GM18519 (cell line): ENCODE measurements at regions not wholly inside any gene's neighbourhood (a gene's known extent, or its start where the extent isn't known, plus 50 kb on each side); places are given as distances from the start of the nearest gene placed in this dataset.
"Not testable (repeated sequence)": the region's sequence is repeated elsewhere in the genome, so short reads cannot be mapped to it uniquely, and the experiment has no call there.

Experiments
- ATAC-seq: cut with Tn5 transposase; IDR thresholded peaks from one replicate; pipeline ENCODE4 v1.9.1; 2021; ENCODE audit warnings: mild to moderate bottlenecking, moderate library complexity; ENCODE audit not compliant: unreplicated experiment, low FRiP score

DNA sequence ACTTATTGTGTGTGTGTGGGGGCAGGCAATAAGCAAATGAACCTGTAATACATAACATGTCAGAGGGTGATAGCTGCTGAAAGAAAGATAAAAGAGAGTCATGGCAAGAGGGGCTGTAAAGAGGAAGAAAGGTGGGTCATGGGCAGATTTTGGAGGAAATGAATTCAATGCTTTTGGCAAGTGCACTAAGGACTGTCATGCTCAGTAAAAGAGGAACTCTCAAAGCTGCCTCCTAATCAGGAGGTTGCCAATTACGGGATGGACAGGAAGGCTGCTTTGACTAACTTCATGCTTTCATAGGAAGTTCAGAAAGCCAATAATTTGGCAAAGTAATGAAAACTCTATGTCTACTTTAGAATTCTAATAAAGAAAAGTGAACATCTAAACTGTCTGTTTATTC is 401.2 kb downstream of the SH2D4B start:
- no peak for ATAC-seq

DNA sequence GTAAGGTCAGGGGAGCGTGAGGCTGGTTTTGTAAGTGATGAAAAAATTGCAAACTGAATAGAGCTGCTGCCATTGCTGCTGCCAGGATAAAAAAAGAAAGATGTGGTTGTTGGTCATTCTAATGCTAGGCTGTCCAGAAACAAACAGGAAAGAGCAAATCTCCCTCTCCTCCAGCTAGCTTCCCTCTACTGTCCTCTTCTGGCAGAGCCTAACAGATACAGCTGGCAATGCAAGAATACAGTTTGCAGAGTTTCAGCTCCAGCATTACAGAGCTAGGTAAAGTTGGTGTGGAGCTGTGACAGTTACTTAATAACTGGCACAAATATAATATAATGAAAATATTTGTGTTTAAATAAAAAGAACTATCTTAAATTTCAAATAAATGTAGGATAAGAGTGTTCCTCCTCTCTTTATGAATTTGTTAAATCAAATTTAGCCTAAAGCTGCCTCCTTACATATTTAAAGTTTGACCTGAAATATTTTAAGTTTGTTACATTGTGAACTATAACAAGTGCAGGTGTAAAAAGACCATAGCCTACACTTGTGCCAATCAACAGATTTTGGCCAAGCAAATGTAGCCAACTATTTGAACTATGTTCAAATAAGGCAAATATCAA is 407.7 kb downstream of the SH2D4B start:
- peak; percentile 89 for ATAC-seq

DNA sequence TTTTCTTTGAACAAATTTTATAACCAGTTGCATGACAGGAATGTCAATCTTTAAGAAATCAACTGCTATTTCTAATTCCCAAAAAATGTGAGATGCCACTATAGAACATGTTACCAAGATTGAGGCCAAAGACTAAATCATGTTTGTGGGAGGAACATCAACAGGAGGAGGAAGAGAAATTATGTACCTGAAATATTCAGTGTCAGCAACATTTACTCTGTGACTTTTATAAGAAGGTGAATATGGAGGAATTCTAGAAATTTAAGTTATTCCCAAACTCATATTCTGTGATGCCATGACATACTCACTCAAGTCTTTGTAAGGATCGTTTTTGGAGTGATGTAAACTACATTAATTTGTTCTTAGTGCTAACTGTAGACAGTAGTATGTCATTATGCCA is 408.4 kb downstream of the SH2D4B start:
- ATAC-seq, result no peak

DNA sequence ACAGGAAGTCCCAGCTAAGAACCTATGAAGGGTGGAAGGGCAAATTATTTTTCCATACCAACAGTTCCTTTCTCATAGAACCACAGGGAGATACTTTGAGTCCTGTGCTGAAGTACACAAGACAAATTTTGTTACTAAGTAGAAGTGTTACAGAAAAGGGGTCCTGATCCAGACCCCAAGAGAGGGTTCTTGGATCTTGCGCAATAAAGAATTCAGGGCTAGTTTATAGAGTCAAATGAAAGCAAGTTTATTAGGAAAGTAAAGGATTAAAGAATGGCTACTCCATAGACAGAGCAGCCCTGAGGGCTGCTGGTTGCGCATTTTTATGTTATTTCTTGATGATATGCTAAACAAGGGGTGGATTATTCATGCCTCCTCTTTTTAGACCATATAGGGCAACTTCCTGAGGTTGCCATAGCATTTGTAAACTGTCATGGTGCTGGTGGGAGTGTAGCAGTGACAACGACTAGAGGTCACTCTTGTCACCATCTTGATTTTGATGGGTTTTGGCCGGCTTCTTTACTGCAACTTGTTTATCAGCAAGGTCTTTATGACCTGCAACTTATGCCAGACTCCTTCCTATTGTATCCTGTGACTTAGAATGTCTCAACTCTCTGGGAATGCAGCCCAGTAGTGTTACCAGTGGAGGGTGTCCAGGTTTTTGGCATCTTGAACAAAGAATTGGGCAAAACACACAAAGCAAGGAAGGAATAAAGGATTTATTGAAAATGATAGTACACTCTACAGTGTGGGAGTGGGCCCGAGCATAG is 409.4 kb downstream of the SH2D4B start:
- no peak for ATAC-seq

DNA sequence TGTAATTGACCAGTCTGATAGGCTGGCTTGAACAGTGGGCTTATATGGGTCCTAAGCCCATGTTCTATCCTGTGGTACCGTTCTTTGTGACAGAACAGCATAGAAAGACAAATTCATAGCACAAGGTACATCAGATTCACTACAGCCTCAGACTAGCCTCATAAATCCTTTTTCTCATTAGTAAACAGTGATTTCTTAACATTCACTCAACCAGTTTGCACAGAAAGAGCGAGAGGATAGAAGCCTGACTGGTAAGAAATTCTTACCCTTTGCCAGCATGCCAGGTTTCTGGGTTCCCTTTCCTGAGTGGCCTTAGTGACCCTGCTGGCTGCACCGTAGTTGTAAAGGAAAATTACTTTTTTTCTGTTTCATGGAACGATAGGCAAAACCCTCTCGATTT is 412.1 kb downstream of the SH2D4B start:
- no peak for ATAC-seq

DNA sequence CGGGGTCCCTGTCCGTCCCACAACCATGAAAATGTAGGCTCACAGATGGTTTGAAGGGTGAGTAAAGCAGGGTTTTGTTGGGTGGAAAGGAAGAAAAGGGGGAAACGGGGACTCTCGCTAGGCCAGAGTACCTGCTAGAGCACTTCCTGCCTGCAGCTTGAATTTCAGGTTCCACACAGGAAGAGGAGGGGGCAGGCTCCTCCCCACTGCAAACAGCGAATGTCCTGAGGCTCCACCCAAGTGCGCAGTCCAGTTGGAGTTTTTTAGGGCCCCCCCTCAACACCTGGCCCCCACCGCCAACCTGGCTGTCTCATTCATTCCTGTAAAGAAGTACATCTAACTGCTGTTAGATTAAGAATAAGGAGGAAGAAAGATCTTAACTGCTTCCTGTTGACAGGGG is 414.7 kb downstream of the SH2D4B start:
- no peak for ATAC-seq

DNA sequence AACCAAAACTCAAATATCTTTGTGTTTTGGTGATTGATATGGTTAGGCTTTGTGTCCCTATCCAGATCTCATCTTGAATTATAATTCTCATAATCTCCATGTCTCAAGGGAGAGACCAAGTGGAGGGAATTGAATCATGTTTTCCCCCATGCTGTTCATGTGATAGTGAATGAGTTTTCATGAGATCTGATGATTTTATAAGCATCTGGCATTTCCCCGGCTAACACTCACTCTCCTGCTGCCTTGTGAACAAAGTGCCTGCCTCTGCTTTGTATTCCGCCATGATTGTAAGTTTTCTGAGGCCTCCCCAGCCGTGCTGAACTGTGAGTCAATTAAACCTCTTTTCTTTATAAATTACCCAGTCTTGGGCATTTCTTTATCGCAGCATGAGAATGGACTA is 419.5 kb downstream of the SH2D4B start:
- ATAC-seq, result no peak

DNA sequence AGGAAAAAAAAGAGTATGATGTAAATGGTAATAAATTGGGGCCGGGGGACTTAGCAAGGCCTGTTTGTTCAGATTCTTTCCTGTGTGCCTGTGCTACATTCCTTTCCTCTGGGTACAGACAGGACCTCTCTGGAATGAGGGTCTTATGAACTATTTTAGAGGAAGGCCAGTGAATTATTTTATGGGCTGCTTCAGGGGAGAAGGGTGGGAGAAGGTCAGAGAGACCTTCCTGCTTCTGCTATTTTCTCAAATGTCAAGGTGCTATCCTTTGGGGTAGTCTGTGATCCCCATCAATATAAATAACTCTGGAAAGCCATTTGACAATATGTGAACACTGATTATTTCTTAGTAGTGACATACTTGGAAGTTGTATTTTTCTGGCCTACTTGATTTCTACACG is 426.5 kb downstream of the SH2D4B start:
- no peak for ATAC-seq

DNA sequence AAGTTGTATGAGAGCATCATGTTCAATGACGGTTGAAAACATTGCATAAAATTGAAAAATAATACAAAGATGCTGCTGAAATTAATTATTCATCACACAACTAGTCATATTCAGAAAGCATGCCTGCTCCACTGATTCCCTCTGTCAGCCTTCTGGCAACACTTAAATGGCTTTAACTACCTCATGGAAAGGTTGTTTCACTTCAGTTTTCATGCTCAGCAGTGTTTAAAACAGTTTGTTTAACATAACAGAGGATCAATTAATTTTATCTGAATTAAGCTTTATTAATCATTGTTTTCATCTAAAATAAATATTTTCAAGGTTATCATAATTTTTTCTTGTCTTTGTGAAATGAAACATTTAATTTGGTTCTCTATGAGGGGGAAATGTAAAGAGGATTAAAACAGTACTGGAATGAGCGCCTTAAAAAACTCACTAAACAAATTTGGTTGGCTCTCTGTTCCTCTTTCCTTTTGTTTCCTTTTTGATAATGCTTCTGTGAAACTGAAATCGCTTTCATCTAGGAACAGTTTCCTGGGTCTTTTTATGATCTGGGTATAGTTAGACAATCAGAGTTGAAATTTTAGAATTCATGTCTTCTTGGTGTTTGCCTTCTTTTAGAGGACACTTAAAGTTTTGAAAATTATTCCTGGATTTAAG is 427.4 kb downstream of the SH2D4B start:
- ATAC-seq, result peak; percentile 65

DNA sequence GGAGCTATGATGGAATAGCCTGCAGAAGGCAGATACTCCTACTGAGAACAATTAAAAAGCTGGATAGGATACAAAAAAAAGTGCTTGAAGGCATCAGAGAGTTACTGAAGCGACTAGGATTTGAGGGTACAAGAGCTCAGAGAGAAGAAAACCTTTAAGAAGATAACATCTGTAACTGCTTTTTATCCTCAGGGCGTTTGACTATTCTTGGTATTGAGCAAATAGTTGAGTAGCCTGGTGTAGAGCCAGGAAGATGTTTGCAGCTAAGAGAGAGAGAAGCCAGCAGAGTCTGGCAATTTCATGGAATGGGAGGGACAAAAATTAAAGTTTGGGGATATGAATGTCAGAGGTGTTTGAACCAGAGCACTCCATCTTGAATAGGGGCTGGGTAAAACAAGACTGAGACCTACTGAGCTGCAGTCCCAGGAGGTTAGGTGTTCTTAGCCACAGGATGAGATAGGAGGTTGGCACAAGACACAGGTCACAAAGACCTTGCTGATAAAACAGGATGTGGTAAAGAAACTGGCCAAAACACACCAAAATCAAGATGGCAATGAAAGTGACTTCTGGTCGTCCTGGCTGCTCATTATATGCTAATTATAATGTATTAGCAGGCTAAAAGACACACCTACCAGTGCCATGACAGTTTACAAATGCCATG is 428.8 kb downstream of the SH2D4B start:
- ATAC-seq, result no peak

DNA sequence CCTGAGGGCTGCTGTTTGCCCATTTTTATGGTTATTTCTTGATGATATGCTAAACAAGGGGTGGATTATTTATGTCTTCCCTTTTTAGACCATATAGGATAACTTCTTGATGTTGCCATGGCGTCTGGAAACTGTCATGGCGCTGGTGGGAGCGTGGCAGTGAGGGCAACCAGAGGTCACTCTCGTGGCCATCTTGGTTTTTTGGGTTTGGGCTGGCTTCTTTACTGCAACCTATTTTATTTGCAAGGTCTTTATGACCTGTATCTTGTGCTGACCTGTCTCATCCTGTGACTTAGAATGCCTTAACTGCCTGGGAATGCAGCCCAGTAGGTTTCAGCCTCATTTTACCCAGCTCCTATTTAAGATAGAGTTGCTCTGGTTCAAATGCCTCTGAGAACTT is 429.7 kb downstream of the SH2D4B start:
- not testable (repeated sequence) for ATAC-seq

DNA sequence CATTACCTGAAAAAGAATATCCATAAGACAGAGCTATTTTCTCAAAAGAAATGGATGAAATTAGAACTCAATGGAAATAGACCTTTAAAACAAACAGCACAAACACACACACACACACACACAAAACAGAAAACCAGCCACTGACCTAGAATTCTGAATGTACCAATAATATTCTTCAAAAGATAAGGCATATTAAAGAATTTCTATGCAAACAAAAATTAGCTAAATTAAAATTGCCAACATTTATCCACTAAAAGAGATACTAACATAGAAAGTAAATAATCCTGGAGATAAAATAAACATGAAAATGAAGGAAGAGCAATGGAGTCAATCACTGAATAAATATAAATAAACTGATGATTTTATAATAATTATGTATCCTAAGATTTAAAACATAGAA is 431.2 kb downstream of the SH2D4B start:
- ATAC-seq, result no peak

DNA sequence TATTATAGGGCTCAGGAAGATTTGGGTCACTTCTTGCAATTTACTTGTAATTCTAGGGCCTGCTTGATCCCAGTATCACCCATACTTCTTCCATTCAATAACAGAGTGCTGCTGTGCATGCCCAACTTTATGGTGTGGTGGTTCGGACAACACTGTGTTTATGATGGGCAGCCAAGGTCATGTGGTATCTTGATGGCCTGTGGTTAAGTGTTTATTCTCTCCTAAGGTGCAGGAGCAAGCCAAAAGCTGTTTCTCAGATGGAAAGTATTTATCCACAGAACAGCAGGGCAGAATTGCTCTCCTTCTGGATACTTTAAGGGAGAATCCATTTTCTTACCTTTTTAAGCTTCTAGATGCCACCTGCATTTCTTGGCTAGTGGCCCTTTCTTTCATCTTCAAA is 433.8 kb downstream of the SH2D4B start:
- no peak for ATAC-seq

DNA sequence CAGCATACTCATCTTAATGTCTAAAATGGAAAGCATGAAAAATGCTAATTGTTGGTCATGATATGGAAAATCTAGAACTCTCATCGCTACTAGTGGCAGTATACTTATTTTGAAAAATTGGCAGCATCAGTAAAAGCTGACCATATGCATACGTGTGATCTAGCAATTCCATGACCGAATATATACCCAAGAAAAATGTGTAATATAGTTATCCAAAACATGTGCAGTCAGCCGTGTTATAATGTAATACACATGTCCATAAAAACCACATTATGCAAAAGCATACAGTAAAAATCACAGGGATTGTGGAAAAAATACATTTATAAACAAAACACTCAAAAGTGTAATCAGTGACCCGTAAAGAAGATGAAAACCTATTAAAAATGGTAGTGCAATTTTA is 439.0 kb downstream of the SH2D4B start:
- ATAC-seq, result no peak

DNA sequence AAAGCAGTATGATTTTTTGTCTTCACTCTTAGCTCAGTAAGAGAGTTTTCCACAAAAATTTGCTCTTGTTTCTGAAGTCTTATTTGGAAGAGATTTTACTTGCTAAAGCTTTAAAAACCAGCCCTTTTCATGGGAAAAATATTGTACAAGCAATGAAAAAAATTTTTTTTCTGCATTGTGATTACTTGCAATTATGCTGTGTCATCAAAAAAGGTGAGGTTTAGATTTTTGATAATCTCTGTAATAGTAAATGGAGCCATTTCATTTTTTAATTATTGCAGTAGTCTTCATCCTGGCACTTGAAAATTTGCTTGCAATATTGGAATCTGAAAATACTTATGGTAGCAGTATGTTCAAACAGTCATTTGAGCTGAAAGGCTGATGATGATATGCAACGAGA is 447.4 kb downstream of the SH2D4B start:
- ATAC-seq, result no peak

DNA sequence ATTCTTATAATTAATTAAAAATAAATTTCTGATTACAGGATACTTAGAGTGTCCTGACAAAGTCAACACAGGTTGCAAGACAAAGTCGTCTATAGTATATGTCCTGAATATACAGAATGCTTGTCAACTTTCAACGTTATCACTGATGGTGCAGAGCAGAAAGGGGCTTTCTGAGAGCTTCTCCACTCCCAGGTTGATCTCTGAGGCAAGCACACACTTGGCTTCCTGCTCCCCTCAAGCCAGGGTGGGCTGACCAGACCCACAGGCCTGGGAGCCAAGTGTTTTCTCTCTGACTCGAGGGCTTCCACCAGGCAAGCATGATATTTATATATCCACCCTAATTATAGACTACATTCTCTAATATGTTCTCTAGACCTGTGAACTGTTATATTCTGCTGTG is 448.9 kb downstream of the SH2D4B start:
- ATAC-seq, result no peak

DNA sequence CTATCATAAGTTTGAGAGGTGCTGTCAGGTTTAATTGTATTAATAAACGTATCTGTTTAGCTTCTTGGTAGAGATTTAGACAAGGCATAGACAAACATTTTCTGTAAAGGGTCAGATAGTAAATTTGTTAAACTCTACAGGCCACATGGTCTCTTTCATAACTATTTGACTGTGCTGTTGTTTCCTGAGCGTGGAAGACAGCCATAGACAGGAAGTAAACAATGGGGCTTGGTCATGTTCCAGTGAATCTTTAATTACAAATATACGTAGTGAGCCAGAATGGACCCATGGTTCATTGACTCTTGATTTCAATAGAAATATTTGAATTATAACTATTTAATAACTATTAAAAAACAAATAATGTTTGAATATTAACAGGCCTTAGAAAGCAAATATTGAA is 451.1 kb downstream of the SH2D4B start:
- ATAC-seq, result no peak

DNA sequence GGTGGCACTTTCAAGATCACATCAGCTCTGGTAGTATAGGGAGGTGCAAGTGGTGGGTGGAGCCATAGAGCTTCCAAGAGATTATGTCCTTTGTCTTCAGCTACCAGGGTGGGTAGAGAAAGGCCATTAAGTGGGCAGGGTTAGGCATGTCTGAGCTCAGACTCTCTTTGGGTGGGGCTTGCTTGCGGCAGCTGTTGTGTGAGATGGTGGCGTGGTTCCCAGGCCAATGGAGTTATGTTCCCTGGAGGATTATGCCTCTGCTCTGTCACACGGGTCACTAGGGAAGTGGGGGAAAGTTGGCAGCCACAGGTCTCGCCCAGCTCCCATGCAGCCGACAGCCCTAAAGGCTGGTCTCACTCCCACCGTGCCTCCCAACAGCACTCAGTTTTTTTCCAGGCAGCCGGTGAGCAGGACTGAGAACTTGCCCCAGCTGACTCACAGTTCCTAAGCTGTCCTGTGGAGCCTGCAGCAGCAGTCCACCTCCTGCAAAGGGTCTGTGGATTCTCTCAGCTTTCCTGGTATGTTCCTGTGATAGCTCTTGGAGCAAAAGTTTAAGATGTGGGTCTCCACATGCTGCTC is 459.0 kb downstream of the SH2D4B start:
- ATAC-seq, result no peak

DNA sequence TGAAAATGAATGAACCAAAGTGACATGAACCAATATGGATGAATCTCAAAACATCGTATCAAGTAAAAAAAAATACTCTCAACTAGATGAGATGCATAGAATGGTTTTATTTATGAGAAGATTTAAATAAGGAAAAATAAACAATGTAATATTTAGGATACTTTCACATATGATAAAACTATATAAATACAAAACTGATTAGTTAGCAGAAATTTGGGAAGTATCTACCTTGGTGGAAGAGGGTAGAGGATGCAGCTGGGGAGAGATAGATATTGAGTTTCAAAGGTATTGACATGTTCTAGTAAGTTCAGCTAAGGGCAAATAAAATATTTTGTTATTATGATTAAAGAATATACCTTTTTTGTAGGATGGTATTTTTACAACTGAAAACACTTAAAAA is 463.1 kb downstream of the SH2D4B start:
- ATAC-seq, result no peak

DNA sequence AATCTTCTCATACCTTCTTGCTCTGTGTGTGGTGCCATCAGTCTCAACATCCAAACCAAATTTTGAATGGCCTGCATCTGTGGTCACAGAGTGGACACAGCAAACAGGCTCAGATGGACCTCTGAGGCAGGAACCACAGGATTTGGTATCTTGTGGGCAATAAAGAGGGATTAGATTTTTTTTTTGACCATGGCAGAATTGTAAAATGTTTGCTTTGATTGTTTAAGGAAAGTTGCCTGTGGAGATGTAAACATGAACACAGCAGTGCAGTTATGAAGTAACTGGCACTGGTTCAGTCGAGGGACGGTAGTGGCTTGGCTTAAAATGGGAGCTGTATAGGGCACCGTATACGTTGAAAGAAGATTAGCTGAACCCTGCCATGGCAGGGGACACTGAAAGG is 464.7 kb downstream of the SH2D4B start:
- no peak for ATAC-seq

DNA sequence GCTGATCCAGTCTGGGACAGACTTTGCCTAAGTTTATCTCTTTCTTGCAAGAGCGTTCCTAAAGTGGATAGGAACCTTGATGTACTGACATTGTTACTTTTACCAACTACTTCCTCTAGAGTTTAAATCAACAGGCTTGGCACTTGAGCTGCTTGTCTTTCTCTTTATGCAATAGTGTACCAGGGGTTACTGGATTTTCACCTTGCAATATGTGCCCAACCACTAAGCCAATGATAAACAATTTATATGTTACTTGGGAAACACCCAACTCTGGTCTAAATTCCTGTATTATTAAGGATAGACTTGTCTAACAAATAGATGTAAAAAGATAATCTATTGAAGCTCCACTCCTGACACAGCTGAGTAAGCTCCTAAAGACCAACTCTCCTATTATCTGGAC is 470.2 kb downstream of the SH2D4B start:
- no peak for ATAC-seq
